Suprapubic skin (tissue), 4 donors: ENCODE measurements at regions not wholly inside any gene's neighbourhood (a gene's known extent, or its start where the extent isn't known, plus 50 kb on each side); places are given as distances from the start of the nearest gene placed in this dataset.

Source experiments
- POLR2A ChIP-seq, 2 donors: fragments of 450-650 bp; IDR thresholded peaks; one replicate each; pipeline ENCODE4 v1.6.1; 2017; ENCODE audit warnings: antibody characterized with exemption in 2 of 2, mild to moderate bottlenecking in 2 of 2, moderate library complexity in 2 of 2
- POLR2AphosphoS5 ChIP-seq, 3 donors: sonication (generic); formaldehyde crosslinking; IDR thresholded peaks; one replicate each; pipeline ENCODE4 v1.6.1; 2017; ENCODE audit warnings: antibody characterized with exemption in 3 of 3
- TF ChIP-seq, protein P1 (sequence below), 2 donors: fragments of 200-600 bp in 1 of 2; fragments of 450-650 bp in 1 of 2; sonication (generic) in 1 of 2; IDR thresholded peaks; one replicate each; pipeline ENCODE4 v1.5.1; 2016 to 2019; ENCODE audit warnings: antibody characterized with exemption in 2 of 2, mild to moderate bottlenecking in 1 of 2, moderate library complexity in 1 of 2

DNA sequence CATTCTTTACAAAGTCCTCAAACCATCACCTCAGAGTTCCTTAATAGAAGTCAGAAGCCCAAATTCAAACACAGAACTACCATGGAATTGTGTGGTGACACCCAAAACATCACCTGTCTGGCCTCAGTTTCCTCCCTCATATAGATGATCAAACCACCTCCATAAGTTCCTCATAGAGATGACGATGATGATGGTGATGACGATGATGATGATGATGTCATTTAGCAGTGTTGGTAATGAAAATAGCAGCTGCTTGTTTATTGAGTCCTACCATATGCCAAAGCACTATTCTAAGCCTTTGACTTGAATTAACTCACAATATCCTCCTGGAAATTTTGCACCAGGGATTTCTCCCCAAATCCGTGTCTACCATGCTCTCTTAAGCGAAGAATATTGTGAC lies 139.9 kb downstream of the PROX1 start:
- TF ChIP-seq, protein P1, sequence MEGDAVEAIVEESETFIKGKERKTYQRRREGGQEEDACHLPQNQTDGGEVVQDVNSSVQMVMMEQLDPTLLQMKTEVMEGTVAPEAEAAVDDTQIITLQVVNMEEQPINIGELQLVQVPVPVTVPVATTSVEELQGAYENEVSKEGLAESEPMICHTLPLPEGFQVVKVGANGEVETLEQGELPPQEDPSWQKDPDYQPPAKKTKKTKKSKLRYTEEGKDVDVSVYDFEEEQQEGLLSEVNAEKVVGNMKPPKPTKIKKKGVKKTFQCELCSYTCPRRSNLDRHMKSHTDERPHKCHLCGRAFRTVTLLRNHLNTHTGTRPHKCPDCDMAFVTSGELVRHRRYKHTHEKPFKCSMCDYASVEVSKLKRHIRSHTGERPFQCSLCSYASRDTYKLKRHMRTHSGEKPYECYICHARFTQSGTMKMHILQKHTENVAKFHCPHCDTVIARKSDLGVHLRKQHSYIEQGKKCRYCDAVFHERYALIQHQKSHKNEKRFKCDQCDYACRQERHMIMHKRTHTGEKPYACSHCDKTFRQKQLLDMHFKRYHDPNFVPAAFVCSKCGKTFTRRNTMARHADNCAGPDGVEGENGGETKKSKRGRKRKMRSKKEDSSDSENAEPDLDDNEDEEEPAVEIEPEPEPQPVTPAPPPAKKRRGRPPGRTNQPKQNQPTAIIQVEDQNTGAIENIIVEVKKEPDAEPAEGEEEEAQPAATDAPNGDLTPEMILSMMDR (IDR thresholded peaks at IDR 0.05), result no peak
- TF ChIP-seq POLR2AphosphoS5 (IDR thresholded peaks at IDR 0.05) (no peak), POLR2A (IDR thresholded peaks at IDR 0.05) (no peak)
